GM21737 (cell line): ENCODE measurements at regions not wholly inside any gene's neighbourhood (a gene's known extent, or its start where the extent isn't known, plus 50 kb on each side); places are given as distances from the start of the nearest gene placed in this dataset.
"Not testable (repeated sequence)": the region's sequence is repeated elsewhere in the genome, so short reads cannot be mapped to it uniquely, and the experiment has no call there.

ENCODE experiments used
- ATAC-seq: cut with Tn5 transposase; IDR thresholded peaks from one replicate; pipeline ENCODE4 v1.9.1; 2021; ENCODE audit warnings: mild to moderate bottlenecking, moderate library complexity; ENCODE audit not compliant: unreplicated experiment

GRCh38 chr16:29153307-29153706, 168.5 kb downstream of the LAT start:
- not testable (repeated sequence) for ATAC-seq

GRCh38 chr16:29152544-29153031, 167.7 kb downstream of the LAT start:
- ATAC-seq = not testable (repeated sequence)

- no peak for ATAC-seq
Observed at GRCh38 chr16:29151317-29151716, 166.5 kb downstream of the LAT start.

- ATAC-seq = not testable (repeated sequence)
Observed at GRCh38 chr16:29149912-29150311, 165.1 kb downstream of the LAT start.

- no peak for ATAC-seq
Observed at GRCh38 chr16:29148867-29149272, 164.0 kb downstream of the LAT start.

- no peak for ATAC-seq
Observed at GRCh38 chr16:29148131-29148691, 163.4 kb downstream of the LAT start.

- not testable (repeated sequence) for ATAC-seq
Observed at GRCh38 chr16:29147710-29148109, 162.9 kb downstream of the LAT start.

- not testable (repeated sequence) for ATAC-seq
Observed at GRCh38 chr16:29146808-29147643, 162.2 kb downstream of the LAT start.

GRCh38 chr16:29146266-29146665, 161.4 kb downstream of the LAT start:
- no peak for ATAC-seq

- ATAC-seq = not testable (repeated sequence)
Observed at GRCh38 chr16:29145486-29146225, 160.8 kb downstream of the LAT start.

- not testable (repeated sequence) for ATAC-seq
Observed at GRCh38 chr16:29145086-29145485, 160.2 kb downstream of the LAT start.

- ATAC-seq = not testable (repeated sequence)
Observed at GRCh38 chr16:29144669-29145062, 159.8 kb downstream of the LAT start.

- ATAC-seq = not testable (repeated sequence)
Observed at GRCh38 chr16:29143739-29144668, 159.2 kb downstream of the LAT start.

- not testable (repeated sequence) for ATAC-seq
Observed at GRCh38 chr16:29142506-29142905, 157.7 kb downstream of the LAT start.

GRCh38 chr16:29141586-29142324, 156.9 kb downstream of the LAT start:
- no peak for ATAC-seq

GRCh38 chr16:29141121-29141520, 156.3 kb downstream of the LAT start:
- not testable (repeated sequence) for ATAC-seq

- not testable (repeated sequence) for ATAC-seq
Observed at GRCh38 chr16:29139901-29140855, 155.3 kb downstream of the LAT start.

GRCh38 chr16:29139261-29139802, 154.5 kb downstream of the LAT start:
- ATAC-seq = no peak
